Sigmoid colon (tissue), 4 donors: ENCODE measurements at regions not wholly inside any gene's neighbourhood (a gene's known extent, or its start where the extent isn't known, plus 50 kb on each side); places are given as distances from the start of the nearest gene placed in this dataset.

Source experiments
- EP300 ChIP-seq, 4 donors: sonication (generic); formaldehyde crosslinking; IDR thresholded peaks; one replicate each; pipeline ENCODE4 v1.6.1; 2017; ENCODE audit warnings: antibody characterized with exemption in 4 of 4
- POLR2AphosphoS5 ChIP-seq, 4 donors: sonication (generic); formaldehyde crosslinking; IDR thresholded peaks; one replicate each; pipeline ENCODE4 v1.6.1; 2017; ENCODE audit warnings: antibody characterized with exemption in 4 of 4
- TF ChIP-seq, protein P1 (sequence below), 4 experiments: fragments of 450-650 bp in 3 of 4; fragments of 200-600 bp in 1 of 4; IDR thresholded peaks; one replicate each; pipeline ENCODE4 v1.5.1; 2016 to 2019; ENCODE audit warnings: antibody characterized with exemption in 4 of 4, mild to moderate bottlenecking in 3 of 4, moderate library complexity in 2 of 4

DNA sequence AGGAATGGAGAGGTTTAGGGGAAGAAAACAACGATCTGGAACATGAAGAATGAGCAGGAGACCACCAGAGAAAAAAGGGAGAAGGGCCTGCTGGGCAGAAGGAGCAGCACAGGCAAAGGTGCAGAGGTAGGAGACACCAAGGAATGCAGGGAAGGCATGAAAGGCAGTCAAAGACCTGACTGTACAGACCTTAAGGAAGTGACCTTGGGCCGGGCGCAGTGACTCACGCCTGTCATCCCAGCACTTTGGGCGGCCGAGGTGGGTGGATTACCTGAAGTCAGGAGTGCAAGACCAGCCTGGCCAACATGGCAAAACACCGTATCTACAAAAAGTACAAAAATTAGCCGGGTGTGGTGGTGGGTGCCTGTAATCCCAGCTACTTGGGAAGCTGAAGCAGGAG, 157.7 kb upstream of the ATP10A start:
- TF ChIP-seq EP300 (IDR thresholded peaks at IDR 0.05) (no peak), POLR2AphosphoS5 (IDR thresholded peaks at IDR 0.05) (no peak)
- TF ChIP-seq, protein P1, sequence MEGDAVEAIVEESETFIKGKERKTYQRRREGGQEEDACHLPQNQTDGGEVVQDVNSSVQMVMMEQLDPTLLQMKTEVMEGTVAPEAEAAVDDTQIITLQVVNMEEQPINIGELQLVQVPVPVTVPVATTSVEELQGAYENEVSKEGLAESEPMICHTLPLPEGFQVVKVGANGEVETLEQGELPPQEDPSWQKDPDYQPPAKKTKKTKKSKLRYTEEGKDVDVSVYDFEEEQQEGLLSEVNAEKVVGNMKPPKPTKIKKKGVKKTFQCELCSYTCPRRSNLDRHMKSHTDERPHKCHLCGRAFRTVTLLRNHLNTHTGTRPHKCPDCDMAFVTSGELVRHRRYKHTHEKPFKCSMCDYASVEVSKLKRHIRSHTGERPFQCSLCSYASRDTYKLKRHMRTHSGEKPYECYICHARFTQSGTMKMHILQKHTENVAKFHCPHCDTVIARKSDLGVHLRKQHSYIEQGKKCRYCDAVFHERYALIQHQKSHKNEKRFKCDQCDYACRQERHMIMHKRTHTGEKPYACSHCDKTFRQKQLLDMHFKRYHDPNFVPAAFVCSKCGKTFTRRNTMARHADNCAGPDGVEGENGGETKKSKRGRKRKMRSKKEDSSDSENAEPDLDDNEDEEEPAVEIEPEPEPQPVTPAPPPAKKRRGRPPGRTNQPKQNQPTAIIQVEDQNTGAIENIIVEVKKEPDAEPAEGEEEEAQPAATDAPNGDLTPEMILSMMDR (IDR thresholded peaks at IDR 0.05): no peak
